CD4-positive, alpha-beta T cell (primary cell): ENCODE measurements at regions not wholly inside any gene's neighbourhood (a gene's known extent, or its start where the extent isn't known, plus 50 kb on each side); places are given as distances from the start of the nearest gene placed in this dataset.

Experiments
- ATAC-seq: fragments of 200-7000 bp; cut with Tn5 transposase; one replicate; pipeline ENCODE4 v1.10.0; 2022; ENCODE audit warnings: mild to moderate bottlenecking; ENCODE audit not compliant: poor library complexity
- CTCF ChIA-PET: fragments of 350-600 bp; sonication (Branson Sonifier 250); formaldehyde crosslinking; loops from one replicate; lab custom pipeline; 2021; ENCODE audit warnings: antibody characterized with exemption, inconsistent platforms; lab: Charles Lee
- POLR2A ChIA-PET: fragments of 350-600 bp; sonication (Branson Sonifier 250); formaldehyde crosslinking; loops from one replicate; lab custom pipeline; 2021; ENCODE audit warnings: antibody characterized with exemption, inconsistent platforms; lab: Charles Lee
- DNase-seq, 14 experiments: peaks; one replicate each; pipeline ENCODE4 v3.0.0-alpha.2; 2013 to 2020; ENCODE audit warnings: mixed read lengths in 2 of 14
- H3K27ac ChIP-seq, 2 donors: one replicate each; pipeline versions ENCODE4 v1.5.1 to v1.7.0; 2013; ENCODE audit warnings: low read length in 2 of 2, low read depth in 1 of 2, mild to moderate bottlenecking in 1 of 2
- H3K27me3 ChIP-seq, 2 experiments: 1 replicate in 1 of 2; 2 replicates in 1 of 2; pipeline versions ENCODE4 v1.6.1 to v1.7.0; 2013; ENCODE audit warnings: low read length in 2 of 2, control low read depth in 1 of 2, mild to moderate bottlenecking in 1 of 2, moderate library complexity in 1 of 2; ENCODE audit not compliant: insufficient read depth in 2 of 2, control insufficient read depth in 1 of 2
- H3K36me3 ChIP-seq: one replicate; pipeline ENCODE4 v1.6.1; 2013; ENCODE audit warnings: low read length, control low read depth; ENCODE audit not compliant: insufficient read depth
- H3K4me1 ChIP-seq: one replicate; pipeline ENCODE4 v1.6.1; 2013; ENCODE audit warnings: low read length, control low read depth; ENCODE audit not compliant: insufficient read depth
- H3K4me3 ChIP-seq: one replicate; pipeline ENCODE4 v1.5.1; 2013; ENCODE audit warnings: mild to moderate bottlenecking, low read length, moderate library complexity
- H3K9me3 ChIP-seq, 2 experiments: 1 replicate in 1 of 2; 2 replicates in 1 of 2; pipeline versions ENCODE4 v1.6.1 to v1.7.0; 2013; ENCODE audit warnings: low read length in 2 of 2, mild to moderate bottlenecking in 2 of 2, control low read depth in 1 of 2, moderate library complexity in 1 of 2; ENCODE audit not compliant: control insufficient read depth in 1 of 2, insufficient read depth in 1 of 2
- H3K27ac Mint-ChIP-seq: one replicate; pipeline ENCODE4 v1.8.0; 2020; ENCODE audit warnings: mixed read lengths
- H3K27me3 Mint-ChIP-seq: one replicate; pipeline ENCODE4 v1.8.0; 2021; ENCODE audit warnings: mixed read lengths
- H3K36me3 Mint-ChIP-seq: one replicate; pipeline ENCODE4 v1.8.0; 2021; ENCODE audit warnings: low read depth, mixed read lengths
- H3K4me1 Mint-ChIP-seq: one replicate; pipeline ENCODE4 v1.8.0; 2021; ENCODE audit warnings: low read depth, mixed read lengths
- H3K4me3 Mint-ChIP-seq: one replicate; pipeline ENCODE4 v1.8.0; 2020; ENCODE audit warnings: mild to moderate bottlenecking, mixed read lengths
- H3K9me3 Mint-ChIP-seq: one replicate; pipeline ENCODE4 v1.8.0; 2020; ENCODE audit warnings: mixed read lengths
- intact Hi-C, 2 experiments: fragments of 100-400 bp; cut with DNase I in 1 of 2; cut with micrococcal nuclease in 1 of 2; formaldehyde crosslinking; loops; one replicate each; pipeline versions ENCODE4 v1.15.1 to v1.9.0; 2023 to 2025; cut with DNase I, micrococcal nuclease
- TF ChIP-seq, protein P1 (sequence below): fragments of 200-600 bp; IDR thresholded peaks from one replicate; pipeline ENCODE4 v1.8.0; 2022; ENCODE audit warnings: antibody characterized with exemption, mild to moderate bottlenecking

DNA sequence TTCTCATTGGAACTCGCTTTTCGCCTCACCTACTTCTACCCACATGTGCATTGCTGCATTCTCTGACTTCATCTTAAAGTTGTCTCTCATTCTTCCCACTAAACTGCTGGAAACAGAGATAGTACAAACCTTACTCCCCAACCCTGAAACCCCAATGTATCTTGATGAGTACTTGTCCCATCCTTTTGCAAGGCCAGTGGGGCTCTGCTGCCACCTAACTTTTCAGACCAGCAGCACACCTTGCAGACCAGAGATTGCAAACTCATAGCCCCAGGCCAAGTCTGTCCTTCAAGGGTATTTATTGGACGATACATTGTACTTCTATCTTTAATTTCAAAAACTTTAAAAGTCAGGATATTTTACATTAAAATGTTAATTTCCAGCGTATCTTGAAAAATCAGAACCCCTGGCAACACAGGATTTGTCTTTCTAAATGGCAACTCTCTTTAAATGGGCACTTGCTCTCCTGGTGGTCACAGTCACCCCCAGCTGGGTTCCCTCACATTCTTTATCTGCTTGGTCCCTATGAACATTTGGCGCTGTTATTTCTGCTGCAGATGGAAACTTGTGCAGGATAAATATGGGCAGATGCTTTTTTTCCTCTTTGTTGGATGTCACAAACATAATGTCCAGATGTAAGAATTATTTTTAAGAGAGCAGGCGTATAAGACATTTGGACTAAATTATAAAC lies 83.9 kb downstream of the SOD2 start:
- Histone ChIP-seq H3K4me1 (no peaks in the 10 kb centered on the region), H3K4me3 (no peak overlapping the region), H3K27me3 (no peaks in the 10 kb centered on the region), H3K9me3 (peaks cover 0 to 8% of the 10 kb centered on the region in 2 experiments), H3K36me3 (no peaks in the 10 kb centered on the region), H3K27ac (no peak overlapping the region)
- CTCF ChIA-PET, result no interaction called here
- Mint-ChIP-seq H3K4me1 (no peaks in the 10 kb centered on the region), H3K36me3 (no peaks in the 10 kb centered on the region), H3K4me3 (no peak overlapping the region), H3K9me3 (peaks cover 4% of the 10 kb centered on the region), H3K27ac (no peak overlapping the region), H3K27me3 (peaks cover 6% of the 10 kb centered on the region)
- DNase-seq (no peak), ATAC-seq (no peak)
- TF ChIP-seq, protein P1, sequence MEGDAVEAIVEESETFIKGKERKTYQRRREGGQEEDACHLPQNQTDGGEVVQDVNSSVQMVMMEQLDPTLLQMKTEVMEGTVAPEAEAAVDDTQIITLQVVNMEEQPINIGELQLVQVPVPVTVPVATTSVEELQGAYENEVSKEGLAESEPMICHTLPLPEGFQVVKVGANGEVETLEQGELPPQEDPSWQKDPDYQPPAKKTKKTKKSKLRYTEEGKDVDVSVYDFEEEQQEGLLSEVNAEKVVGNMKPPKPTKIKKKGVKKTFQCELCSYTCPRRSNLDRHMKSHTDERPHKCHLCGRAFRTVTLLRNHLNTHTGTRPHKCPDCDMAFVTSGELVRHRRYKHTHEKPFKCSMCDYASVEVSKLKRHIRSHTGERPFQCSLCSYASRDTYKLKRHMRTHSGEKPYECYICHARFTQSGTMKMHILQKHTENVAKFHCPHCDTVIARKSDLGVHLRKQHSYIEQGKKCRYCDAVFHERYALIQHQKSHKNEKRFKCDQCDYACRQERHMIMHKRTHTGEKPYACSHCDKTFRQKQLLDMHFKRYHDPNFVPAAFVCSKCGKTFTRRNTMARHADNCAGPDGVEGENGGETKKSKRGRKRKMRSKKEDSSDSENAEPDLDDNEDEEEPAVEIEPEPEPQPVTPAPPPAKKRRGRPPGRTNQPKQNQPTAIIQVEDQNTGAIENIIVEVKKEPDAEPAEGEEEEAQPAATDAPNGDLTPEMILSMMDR, result no peak
- POLR2A ChIA-PET, result interaction anchor here (0.9 kb wide), 1 partner anchor 38 kb away, joined by 3 read pairs; no protein-coding TSS in a partner anchor
- intact Hi-C loops, result no loop called here

DNA sequence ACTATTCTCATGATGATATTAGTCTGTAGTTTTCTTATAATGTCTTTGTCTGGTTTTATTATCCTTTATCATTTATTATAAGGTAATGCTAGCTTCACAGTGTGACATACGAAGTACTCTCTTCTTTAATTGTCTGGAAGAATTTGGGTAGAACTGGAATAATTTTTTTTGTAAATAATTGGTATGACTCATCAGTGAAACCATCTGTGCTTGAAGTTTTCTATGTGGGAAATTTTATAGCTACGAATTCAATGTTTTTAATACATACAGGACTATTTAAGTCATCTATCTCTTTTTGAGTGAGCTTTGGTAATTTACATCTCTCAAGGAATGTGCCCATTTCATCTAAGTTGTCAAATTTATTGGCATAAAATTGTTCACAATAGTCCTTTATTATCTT lies 86.3 kb downstream of the SOD2 start:
- no peak overlapping the region for H3K27ac ChIP-seq
- H3K36me3 ChIP-seq, result no peaks in the 10 kb centered on the region
- intact Hi-C loops, result no loop called here
- H3K9me3 ChIP-seq, result peaks cover 0 to 4% of the 10 kb centered on the region in 2 experiments
- Mint-ChIP-seq H3K9me3 (no peaks in the 10 kb centered on the region), H3K27me3 (no peaks in the 10 kb centered on the region), H3K4me1 (no peaks in the 10 kb centered on the region), H3K4me3 (no peak overlapping the region), H3K27ac (no peak overlapping the region), H3K36me3 (no peaks in the 10 kb centered on the region)
- DNase-seq (no peak), ATAC-seq (no peak)
- H3K4me3 ChIP-seq, result no peak overlapping the region
- H3K27me3 ChIP-seq, result peaks cover 0 to 4% of the 10 kb centered on the region in 2 experiments
- ChIA-PET POLR2A (no interaction called here), CTCF (no interaction called here)
- H3K4me1 ChIP-seq, result no peaks in the 10 kb centered on the region
- TF ChIP-seq, protein P1, result no peak

DNA sequence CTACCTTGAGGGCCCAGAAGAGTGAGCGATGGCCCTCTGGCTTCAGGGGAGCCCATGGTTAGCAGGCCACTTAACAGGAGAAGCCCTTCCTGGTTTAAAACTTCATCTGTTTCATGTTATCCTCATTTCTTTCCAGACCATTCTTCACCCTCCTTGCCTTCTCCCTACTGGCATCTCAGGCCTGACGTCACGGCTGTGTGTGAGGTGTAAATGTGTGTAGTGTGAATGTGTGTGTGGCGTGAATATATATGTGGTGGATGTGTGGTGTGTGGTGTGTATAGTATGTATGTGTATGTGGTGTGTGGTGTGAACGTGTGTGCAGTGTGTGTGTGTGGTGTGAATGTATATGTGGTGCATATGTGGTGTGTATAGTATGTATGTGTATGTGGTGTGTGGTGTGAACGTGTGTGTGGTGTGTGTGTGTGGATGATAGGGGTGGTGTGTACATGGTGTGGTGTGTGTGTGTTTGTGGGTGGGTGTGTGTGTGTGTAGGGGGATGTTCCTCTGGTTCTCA lies 88.5 kb downstream of the SOD2 start:
- Histone ChIP-seq H3K27ac (no peak overlapping the region), H3K4me3 (no peak overlapping the region), H3K36me3 (no peaks in the 10 kb centered on the region), H3K9me3 (peaks cover 0 to 4% of the 10 kb centered on the region in 2 experiments), H3K4me1 (no peaks in the 10 kb centered on the region), H3K27me3 (peaks cover 0 to 4% of the 10 kb centered on the region in 2 experiments)
- DNase-seq, result no peak
- Mint-ChIP-seq H3K9me3 (no peaks in the 10 kb centered on the region), H3K4me3 (no peak overlapping the region), H3K36me3 (no peaks in the 10 kb centered on the region), H3K4me1 (no peaks in the 10 kb centered on the region), H3K27me3 (no peaks in the 10 kb centered on the region), H3K27ac (no peak overlapping the region)
- TF ChIP-seq, protein P1, result no peak
- ChIA-PET POLR2A (no interaction called here), CTCF (no interaction called here)
- ATAC-seq, result no peak
- intact Hi-C loops, result no loop called here
